OCI-LY7 (cell line): ENCODE measurements at regions not wholly inside any gene's neighbourhood (a gene's known extent, or its start where the extent isn't known, plus 50 kb on each side); places are given as distances from the start of the nearest gene placed in this dataset.

Source experiments
- CTCF ChIP-seq: fragments of 200-600 bp; sonication (generic); conservative IDR thresholded peaks from 2 replicates; pipeline ENCODE4 v1.5.1; 2014; ENCODE audit warnings: mild to moderate bottlenecking, antibody characterized with exemption, low read length, moderate library complexity, mixed read lengths
- EZH2phosphoT487 ChIP-seq: fragments of 200-600 bp; sonication (generic); IDR thresholded peaks from 2 replicates; pipeline ENCODE4 v1.6.1; 2018; ENCODE audit warnings: low read depth, borderline replicate concordance, mild to moderate bottlenecking, mixed run types, antibody characterized with exemption, low read length, moderate library complexity, mixed read lengths

GRCh38 chr2:53235836-53236582 lies 531.6 kb upstream of the CHAC2 start:
- TF ChIP-seq CTCF (no peak), EZH2phosphoT487 (no peak)
